ENCODE measurements at regions not wholly inside any gene's neighbourhood (a gene's known extent, or its start where the extent isn't known, plus 50 kb on each side); places are given as distances from the start of the nearest gene placed in this dataset.
A peak's percentile ranks its signal among the peaks of the same experiment; 100 is the strongest.

GRCh38 chr10:83656924-83657323, 482.4 kb upstream of the GHITM start:
- no peak overlapping the region for H2AFZ ChIP-seq (ENCODE audit: insufficient read depth, low read depth, low read length, poor library complexity, severe bottlenecking)
- H3K4me1 ChIP-seq (ENCODE audit: control insufficient read depth in 1 of 2, insufficient read depth in 2 of 2, low read length in 2 of 2) = no peaks in the 10 kb centered on the region
- no peak overlapping the region for H3K4me3 ChIP-seq (replicated peaks in 1 of 3; ENCODE audit: low read depth in 2 of 3, low read length in 3 of 3)
- H3K9me3 ChIP-seq (replicated peaks in 1 of 2; ENCODE audit: control insufficient read depth in 1 of 2, insufficient read depth in 1 of 2, low read length in 2 of 2) = peaks cover 10 to 16% of the 10 kb centered on the region in 2 donors
- peaks cover 0 to 14% (median 5%) of the 10 kb centered on the region in 7 donors for H3K9me3 Mint-ChIP-seq
- no peaks in the 10 kb centered on the region for H3K36me3 ChIP-seq (replicated peaks in 1 of 2; ENCODE audit: control insufficient read depth in 1 of 2, insufficient read depth in 2 of 2, low read length in 2 of 2)
- no peak overlapping the region for H3K27ac ChIP-seq (ENCODE audit: low read depth in 1 of 2, low read length in 2 of 2)
- H3K27me3 Mint-ChIP-seq (ENCODE audit: low read depth in 3 of 3) = peaks cover 0 to 2% (median 0%) of the 10 kb centered on the region in 3 donors
- no peaks in the 10 kb centered on the region for H3K4me1 Mint-ChIP-seq
- no peak overlapping the region for H3K4me2 ChIP-seq (replicated peaks; ENCODE audit: extremely low read depth, low read length, poor library complexity, severe bottlenecking)
- no peaks in the 10 kb centered on the region for H4K20me1 ChIP-seq (ENCODE audit: insufficient read depth, low read length)
- H3K79me2 ChIP-seq (ENCODE audit: insufficient read depth, low read length) = no peaks in the 10 kb centered on the region
- no peaks in the 10 kb centered on the region for H3K36me3 Mint-ChIP-seq
- H3K4me3 Mint-ChIP-seq = no peak overlapping the region
- no peak for TF ChIP-seq CTCF (IDR thresholded peaks at IDR 0.05)
- peak overlapping the region in 1 of 7 donors; percentile 1 for H3K27ac Mint-ChIP-seq
- no peaks in the 10 kb centered on the region for H3K27me3 ChIP-seq (ENCODE audit: control insufficient read depth in 2 of 2, insufficient read depth in 2 of 2, low read length in 2 of 2)
- intact Hi-C loops (cut with micrococcal nuclease) = no loop called here
- H3K9ac ChIP-seq (ENCODE audit: insufficient read depth, low read length, poor library complexity, severe bottlenecking) = no peak overlapping the region
- DNase-seq = no peak

- no peaks in the 10 kb centered on the region for H3K4me1 ChIP-seq (ENCODE audit: control insufficient read depth in 1 of 2, insufficient read depth in 2 of 2, low read length in 2 of 2)
- H4K20me1 ChIP-seq (ENCODE audit: insufficient read depth, low read length) = no peaks in the 10 kb centered on the region
- intact Hi-C loops (cut with micrococcal nuclease) = no loop called here
- TF ChIP-seq CTCF (IDR thresholded peaks at IDR 0.05) = no peak
- H3K27ac Mint-ChIP-seq = peak overlapping the region in 1 of 7 donors; percentile 1
- no peak overlapping the region for H3K27ac ChIP-seq (ENCODE audit: low read depth in 1 of 2, low read length in 2 of 2)
- no peaks in the 10 kb centered on the region for H3K36me3 ChIP-seq (replicated peaks in 1 of 2; ENCODE audit: control insufficient read depth in 1 of 2, insufficient read depth in 2 of 2, low read length in 2 of 2)
- H3K9ac ChIP-seq (ENCODE audit: insufficient read depth, low read length, poor library complexity, severe bottlenecking) = no peak overlapping the region
- H3K27me3 Mint-ChIP-seq (ENCODE audit: low read depth in 3 of 3) = peaks cover 0 to 2% (median 0%) of the 10 kb centered on the region in 3 donors
- peaks cover 0 to 14% (median 5%) of the 10 kb centered on the region in 7 donors for H3K9me3 Mint-ChIP-seq
- no peak overlapping the region for H2AFZ ChIP-seq (ENCODE audit: insufficient read depth, low read depth, low read length, poor library complexity, severe bottlenecking)
- H3K36me3 Mint-ChIP-seq = no peaks in the 10 kb centered on the region
- no peaks in the 10 kb centered on the region for H3K4me1 Mint-ChIP-seq
- H3K4me3 Mint-ChIP-seq = no peak overlapping the region
- H3K4me3 ChIP-seq (replicated peaks in 1 of 3; ENCODE audit: low read depth in 2 of 3, low read length in 3 of 3) = no peak overlapping the region
- peaks cover 10 to 16% of the 10 kb centered on the region in 2 donors for H3K9me3 ChIP-seq (replicated peaks in 1 of 2; ENCODE audit: control insufficient read depth in 1 of 2, insufficient read depth in 1 of 2, low read length in 2 of 2)
- no peak for DNase-seq
- H3K4me2 ChIP-seq (replicated peaks; ENCODE audit: extremely low read depth, low read length, poor library complexity, severe bottlenecking) = no peak overlapping the region
- no peaks in the 10 kb centered on the region for H3K27me3 ChIP-seq (ENCODE audit: control insufficient read depth in 2 of 2, insufficient read depth in 2 of 2, low read length in 2 of 2)
- H3K79me2 ChIP-seq (ENCODE audit: insufficient read depth, low read length) = no peaks in the 10 kb centered on the region
These were observed 481.8 kb upstream of the GHITM start for GRCh38 chr10:83657487-83657886.

All from CD14-positive monocyte (primary cell).